GM12892 (cell line): ENCODE measurements at regions not wholly inside any gene's neighbourhood (a gene's known extent, or its start where the extent isn't known, plus 50 kb on each side); places are given as distances from the start of the nearest gene placed in this dataset.

ENCODE experiments used
- POLR2AphosphoS5 ChIP-seq: IDR thresholded peaks from 2 replicates; pipeline ENCODE4 v1.6.1; 2011; ENCODE audit warnings: low read depth, low read length, control low read depth
- TAF1 ChIP-seq: IDR thresholded peaks from 2 replicates; pipeline ENCODE4 v1.6.1; 2011; ENCODE audit warnings: low read depth, mild to moderate bottlenecking, control low read depth, low read length, borderline replicate concordance

DNA sequence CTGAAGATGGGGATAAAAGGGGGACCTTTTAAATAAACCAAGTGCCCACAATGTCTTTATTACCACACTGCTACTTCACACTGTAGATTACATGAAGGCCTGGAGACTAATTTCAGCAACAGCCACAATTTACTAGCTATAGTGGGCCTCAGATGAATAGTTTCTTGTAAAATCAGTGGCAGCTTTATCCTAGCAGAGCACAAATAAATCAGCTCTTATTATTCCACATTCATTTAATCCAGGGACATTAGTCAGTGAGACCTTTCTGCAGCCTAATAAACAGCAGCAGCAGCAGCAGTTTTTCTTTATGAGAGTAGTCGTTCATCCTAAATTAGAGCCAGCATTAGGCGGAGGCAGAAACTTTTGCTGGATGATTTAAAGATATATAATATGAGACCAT, 542.3 kb downstream of the PSAT1 start:
- TF ChIP-seq POLR2AphosphoS5 (no peak), TAF1 (no peak)
